CD4-positive, CD25-positive, alpha-beta regulatory T cell (primary cell): ENCODE measurements at regions not wholly inside any gene's neighbourhood (a gene's known extent, or its start where the extent isn't known, plus 50 kb on each side); places are given as distances from the start of the nearest gene placed in this dataset.

ENCODE experiments used
- ATAC-seq, 2 donors: fragments of 150-1000 bp; cut with Tn5 transposase; one replicate each; pipeline ENCODE4 v1.10.0; 2021; ENCODE audit warnings: low read depth in 2 of 2, moderate number of reproducible peaks in 2 of 2, moderate library complexity in 1 of 2
- DNase-seq, 3 donors: peaks; one replicate each; pipeline versions ENCODE4 v3.0.0 to v3.0.0-alpha.2; 2012 to 2022; ENCODE audit warnings: mixed read lengths in 1 of 3
- H3K27ac ChIP-seq: one replicate; pipeline ENCODE4 v1.7.0; 2013; ENCODE audit warnings: mild to moderate bottlenecking, low read length; ENCODE audit not compliant: insufficient read depth, poor library complexity, severe bottlenecking
- H3K27me3 ChIP-seq: one replicate; pipeline ENCODE4 v1.7.0; 2013; ENCODE audit warnings: low read length; ENCODE audit not compliant: control insufficient read depth, insufficient read depth
- H3K36me3 ChIP-seq: one replicate; pipeline ENCODE4 v1.7.0; 2013; ENCODE audit warnings: mild to moderate bottlenecking, low read length, moderate library complexity; ENCODE audit not compliant: control insufficient read depth, insufficient read depth
- H3K4me1 ChIP-seq: 2 replicates; pipeline ENCODE4 v1.7.0; 2013; ENCODE audit warnings: mild to moderate bottlenecking, low read length; ENCODE audit not compliant: insufficient read depth, control insufficient read depth, poor library complexity, severe bottlenecking
- H3K4me3 ChIP-seq: one replicate; pipeline ENCODE4 v1.7.0; 2013; ENCODE audit warnings: low read depth, mild to moderate bottlenecking, low read length, moderate library complexity
- H3K9me3 ChIP-seq, 2 experiments: 1 replicate in 1 of 2; 2 replicates in 1 of 2; pipeline ENCODE4 v1.7.0; 2013; ENCODE audit warnings: low read length in 2 of 2, mild to moderate bottlenecking in 1 of 2, moderate library complexity in 1 of 2; ENCODE audit not compliant: control insufficient read depth in 2 of 2
- H3K27ac Mint-ChIP-seq, 3 donors: one replicate each; pipeline ENCODE4 v1.8.0; 2020 to 2022; ENCODE audit warnings: mild to moderate bottlenecking in 3 of 3, mixed read lengths in 3 of 3, moderate library complexity in 2 of 3
- H3K27me3 Mint-ChIP-seq: one replicate; pipeline ENCODE4 v1.8.0; 2022; ENCODE audit warnings: mild to moderate bottlenecking, mixed read lengths
- H3K36me3 Mint-ChIP-seq: one replicate; pipeline ENCODE4 v1.8.0; 2020; ENCODE audit warnings: mixed read lengths
- H3K4me1 Mint-ChIP-seq, 4 donors: one replicate each; pipeline ENCODE4 v1.8.0; 2020 to 2022; ENCODE audit warnings: mixed read lengths in 4 of 4, mild to moderate bottlenecking in 1 of 4
- H3K4me3 Mint-ChIP-seq, 4 donors: one replicate each; pipeline ENCODE4 v1.8.0; 2020 to 2022; ENCODE audit warnings: mild to moderate bottlenecking in 4 of 4, mixed read lengths in 4 of 4, moderate library complexity in 3 of 4
- H3K9me3 Mint-ChIP-seq, 7 donors: one replicate each; pipeline ENCODE4 v1.8.0; 2020 to 2022; ENCODE audit warnings: mixed read lengths in 7 of 7, mild to moderate bottlenecking in 3 of 7, moderate library complexity in 2 of 7

GRCh38 chr2:217215877-217216276 lies 356.0 kb upstream of the TNP1 start:
- H3K4me1 ChIP-seq, result no peaks in the 10 kb centered on the region
- Mint-ChIP-seq H3K27ac (no peak overlapping the region), H3K4me1 (no peaks in the 10 kb centered on the region), H3K36me3 (no peaks in the 10 kb centered on the region), H3K27me3 (peaks cover 4% of the 10 kb centered on the region), H3K9me3 (peaks cover 0 to 3% (median 1%) of the 10 kb centered on the region in 7 donors), H3K4me3 (no peak overlapping the region)
- ATAC-seq (no peak), DNase-seq (no peak)
- H3K27ac ChIP-seq, result no peak overlapping the region
- no peak overlapping the region for H3K4me3 ChIP-seq
- H3K27me3 ChIP-seq, result no peaks in the 10 kb centered on the region
- no peaks in the 10 kb centered on the region for H3K9me3 ChIP-seq
- no peaks in the 10 kb centered on the region for H3K36me3 ChIP-seq

- Histone ChIP-seq H3K4me1 (no peaks in the 10 kb centered on the region), H3K4me3 (no peak overlapping the region), H3K36me3 (no peaks in the 10 kb centered on the region), H3K9me3 (no peaks in the 10 kb centered on the region), H3K27ac (no peak overlapping the region), H3K27me3 (no peaks in the 10 kb centered on the region)
- no peaks in the 10 kb centered on the region for H3K4me1 Mint-ChIP-seq
- peaks cover 0 to 4% (median 0%) of the 10 kb centered on the region in 7 donors for H3K9me3 Mint-ChIP-seq
- H3K36me3 Mint-ChIP-seq, result no peaks in the 10 kb centered on the region
- ATAC-seq, result no peak
- H3K27ac Mint-ChIP-seq, result no peak overlapping the region
- H3K4me3 Mint-ChIP-seq, result no peak overlapping the region
- no peak for DNase-seq
- H3K27me3 Mint-ChIP-seq, result peaks cover 5% of the 10 kb centered on the region
Observed at GRCh38 chr2:217208867-217209266, 349.0 kb upstream of the TNP1 start.

GRCh38 chr2:217207699-217208010 lies 347.8 kb upstream of the TNP1 start:
- no peak for DNase-seq
- no peak for ATAC-seq
- no peak overlapping the region for H3K4me3 Mint-ChIP-seq
- H3K27me3 Mint-ChIP-seq, result peaks cover 5% of the 10 kb centered on the region
- Histone ChIP-seq H3K9me3 (no peaks in the 10 kb centered on the region), H3K27ac (no peak overlapping the region), H3K36me3 (no peaks in the 10 kb centered on the region), H3K4me1 (no peaks in the 10 kb centered on the region), H3K4me3 (no peak overlapping the region), H3K27me3 (no peaks in the 10 kb centered on the region)
- H3K36me3 Mint-ChIP-seq, result no peaks in the 10 kb centered on the region
- peaks cover 0 to 7% (median 1%) of the 10 kb centered on the region in 7 donors for H3K9me3 Mint-ChIP-seq
- H3K4me1 Mint-ChIP-seq, result no peaks in the 10 kb centered on the region
- no peak overlapping the region for H3K27ac Mint-ChIP-seq

GRCh38 chr2:217206907-217207698 lies 347.2 kb upstream of the TNP1 start:
- H3K27ac ChIP-seq, result no peak overlapping the region
- no peaks in the 10 kb centered on the region for H3K36me3 ChIP-seq
- no peaks in the 10 kb centered on the region for H3K4me1 ChIP-seq
- Mint-ChIP-seq H3K36me3 (no peaks in the 10 kb centered on the region), H3K27me3 (peaks cover 5% of the 10 kb centered on the region), H3K9me3 (peaks cover 0 to 7% (median 1%) of the 10 kb centered on the region in 7 donors), H3K4me1 (no peaks in the 10 kb centered on the region), H3K27ac (no peak overlapping the region), H3K4me3 (no peak overlapping the region)
- DNase-seq (no peak), ATAC-seq (no peak)
- no peaks in the 10 kb centered on the region for H3K27me3 ChIP-seq
- H3K9me3 ChIP-seq, result no peaks in the 10 kb centered on the region
- H3K4me3 ChIP-seq, result no peak overlapping the region

GRCh38 chr2:217206016-217206725 lies 346.3 kb upstream of the TNP1 start:
- H3K36me3 ChIP-seq, result no peaks in the 10 kb centered on the region
- Mint-ChIP-seq H3K36me3 (no peaks in the 10 kb centered on the region), H3K9me3 (peaks cover 0 to 7% (median 1%) of the 10 kb centered on the region in 7 donors), H3K27me3 (peaks cover 4% of the 10 kb centered on the region), H3K4me3 (no peak overlapping the region), H3K27ac (no peak overlapping the region), H3K4me1 (no peaks in the 10 kb centered on the region)
- ATAC-seq, result no peak
- H3K27ac ChIP-seq, result no peak overlapping the region
- H3K4me1 ChIP-seq, result no peaks in the 10 kb centered on the region
- H3K27me3 ChIP-seq, result no peaks in the 10 kb centered on the region
- H3K4me3 ChIP-seq, result no peak overlapping the region
- H3K9me3 ChIP-seq, result no peaks in the 10 kb centered on the region
- no peak for DNase-seq

- no peaks in the 10 kb centered on the region for H3K4me1 Mint-ChIP-seq
- H3K9me3 Mint-ChIP-seq, result peaks cover 0 to 7% (median 2%) of the 10 kb centered on the region in 7 donors
- no peaks in the 10 kb centered on the region for H3K27me3 Mint-ChIP-seq
Observed at GRCh38 chr2:217204358-217204757, 344.5 kb upstream of the TNP1 start.

GRCh38 chr2:217203086-217203485 lies 343.2 kb upstream of the TNP1 start:
- no peaks in the 10 kb centered on the region for H3K36me3 Mint-ChIP-seq
- no peaks in the 10 kb centered on the region for H3K9me3 ChIP-seq
- no peak overlapping the region for H3K27ac Mint-ChIP-seq
- no peaks in the 10 kb centered on the region for H3K27me3 Mint-ChIP-seq
- ATAC-seq (no peak), DNase-seq (no peak)
- no peaks in the 10 kb centered on the region for H3K27me3 ChIP-seq
- H3K4me1 Mint-ChIP-seq, result no peaks in the 10 kb centered on the region
- H3K4me1 ChIP-seq, result no peaks in the 10 kb centered on the region
- H3K4me3 Mint-ChIP-seq, result no peak overlapping the region
- no peak overlapping the region for H3K4me3 ChIP-seq
- H3K9me3 Mint-ChIP-seq, result peaks cover 0 to 7% (median 3%) of the 10 kb centered on the region in 7 donors
- H3K27ac ChIP-seq, result no peak overlapping the region
- no peaks in the 10 kb centered on the region for H3K36me3 ChIP-seq

More at GRCh38 chr2:217204358-217204757, 344.5 kb upstream of the TNP1 start:
- Histone ChIP-seq H3K4me1 (no peaks in the 10 kb centered on the region), H3K27ac (no peak overlapping the region), H3K27me3 (no peaks in the 10 kb centered on the region), H3K4me3 (no peak overlapping the region), H3K9me3 (no peaks in the 10 kb centered on the region), H3K36me3 (no peaks in the 10 kb centered on the region)
- ATAC-seq (no peak), DNase-seq (no peak)
- H3K4me3 Mint-ChIP-seq, result no peak overlapping the region
- no peak overlapping the region for H3K27ac Mint-ChIP-seq
- no peaks in the 10 kb centered on the region for H3K36me3 Mint-ChIP-seq

- Histone ChIP-seq H3K27me3 (no peaks in the 10 kb centered on the region), H3K4me1 (no peaks in the 10 kb centered on the region), H3K36me3 (no peaks in the 10 kb centered on the region), H3K27ac (no peak overlapping the region), H3K9me3 (no peaks in the 10 kb centered on the region), H3K4me3 (no peak overlapping the region)
- DNase-seq (no peak), ATAC-seq (no peak)
- H3K36me3 Mint-ChIP-seq, result no peaks in the 10 kb centered on the region
- H3K4me3 Mint-ChIP-seq, result no peak overlapping the region
- H3K27me3 Mint-ChIP-seq, result peaks cover 4% of the 10 kb centered on the region
- no peaks in the 10 kb centered on the region for H3K4me1 Mint-ChIP-seq
- peaks cover 2 to 8% (median 3%) of the 10 kb centered on the region in 7 donors for H3K9me3 Mint-ChIP-seq
- H3K27ac Mint-ChIP-seq, result no peak overlapping the region
Observed at GRCh38 chr2:217199255-217199630, 339.4 kb upstream of the TNP1 start.
